ENCODE measurements at regions not wholly inside any gene's neighbourhood (a gene's known extent, or its start where the extent isn't known, plus 50 kb on each side); places are given as distances from the start of the nearest gene placed in this dataset.

- no peak for DNase-seq
- no peaks in the 10 kb centered on the region for H3K27me3 ChIP-seq (ENCODE audit: low read depth)
- peaks cover 8% of the 10 kb centered on the region for H3K9me3 ChIP-seq
- H3K36me3 ChIP-seq = no peaks in the 10 kb centered on the region
- intact Hi-C loops (cut with DNase I) = no loop called here
- no peak for TF ChIP-seq CTCF (IDR thresholded peaks at IDR 0.05)
- H3K4me3 ChIP-seq = no peak overlapping the region
- H3K4me1 ChIP-seq = no peaks in the 10 kb centered on the region
- no peak for ATAC-seq
- H3K27ac ChIP-seq = no peak overlapping the region
Measured at GRCh38 chr2:59490994-59491393, 1062.5 kb downstream of the BCL11A start.

- no peaks in the 10 kb centered on the region for H3K27me3 ChIP-seq (ENCODE audit: low read depth)
- H3K9me3 ChIP-seq = peaks cover under 1% of the 10 kb centered on the region
- H3K4me3 ChIP-seq = no peak overlapping the region
- no peak overlapping the region for H3K27ac ChIP-seq
- no peak for DNase-seq
- ATAC-seq = no peak
- H3K4me1 ChIP-seq = no peaks in the 10 kb centered on the region
- TF ChIP-seq CTCF (IDR thresholded peaks at IDR 0.05) = no peak
- intact Hi-C loops (cut with DNase I) = no loop called here
- no peaks in the 10 kb centered on the region for H3K36me3 ChIP-seq
Measured at GRCh38 chr2:59490192-59490591, 1063.3 kb downstream of the BCL11A start.

GRCh38 chr2:59484673-59485072 is 1068.8 kb downstream of the BCL11A start:
- Histone ChIP-seq H3K27me3 (ENCODE audit: low read depth) (no peaks in the 10 kb centered on the region), H3K27ac (no peak overlapping the region), H3K4me1 (no peaks in the 10 kb centered on the region), H3K9me3 (no peaks in the 10 kb centered on the region), H3K36me3 (no peaks in the 10 kb centered on the region), H3K4me3 (no peak overlapping the region)
- no peak for DNase-seq
- intact Hi-C loops (cut with DNase I) = no loop called here
- TF ChIP-seq CTCF (IDR thresholded peaks at IDR 0.05) = no peak
- ATAC-seq = no peak

- DNase-seq (no peak), ATAC-seq (no peak)
- H3K9me3 ChIP-seq = no peaks in the 10 kb centered on the region
- no peak overlapping the region for H3K27ac ChIP-seq
- intact Hi-C loops (cut with DNase I) = no loop called here
- H3K27me3 ChIP-seq (ENCODE audit: low read depth) = no peaks in the 10 kb centered on the region
- no peaks in the 10 kb centered on the region for H3K36me3 ChIP-seq
- no peak for TF ChIP-seq CTCF (IDR thresholded peaks at IDR 0.05)
- H3K4me1 ChIP-seq = no peaks in the 10 kb centered on the region
- no peak overlapping the region for H3K4me3 ChIP-seq
Measured at GRCh38 chr2:59463426-59463825, 1090.0 kb downstream of the BCL11A start.

- Histone ChIP-seq H3K36me3 (no peaks in the 10 kb centered on the region), H3K9me3 (no peaks in the 10 kb centered on the region), H3K4me1 (no peaks in the 10 kb centered on the region), H3K27me3 (ENCODE audit: low read depth) (no peaks in the 10 kb centered on the region), H3K4me3 (no peak overlapping the region), H3K27ac (no peak overlapping the region)
- DNase-seq (no peak), ATAC-seq (no peak)
- intact Hi-C loops (cut with DNase I) = no loop called here
- no peak for TF ChIP-seq CTCF (IDR thresholded peaks at IDR 0.05)
Measured at GRCh38 chr2:59462422-59463197, 1090.8 kb downstream of the BCL11A start.
